ENCODE measurements at regions not wholly inside any gene's neighbourhood (a gene's known extent, or its start where the extent isn't known, plus 50 kb on each side); places are given as distances from the start of the nearest gene placed in this dataset.

DNA sequence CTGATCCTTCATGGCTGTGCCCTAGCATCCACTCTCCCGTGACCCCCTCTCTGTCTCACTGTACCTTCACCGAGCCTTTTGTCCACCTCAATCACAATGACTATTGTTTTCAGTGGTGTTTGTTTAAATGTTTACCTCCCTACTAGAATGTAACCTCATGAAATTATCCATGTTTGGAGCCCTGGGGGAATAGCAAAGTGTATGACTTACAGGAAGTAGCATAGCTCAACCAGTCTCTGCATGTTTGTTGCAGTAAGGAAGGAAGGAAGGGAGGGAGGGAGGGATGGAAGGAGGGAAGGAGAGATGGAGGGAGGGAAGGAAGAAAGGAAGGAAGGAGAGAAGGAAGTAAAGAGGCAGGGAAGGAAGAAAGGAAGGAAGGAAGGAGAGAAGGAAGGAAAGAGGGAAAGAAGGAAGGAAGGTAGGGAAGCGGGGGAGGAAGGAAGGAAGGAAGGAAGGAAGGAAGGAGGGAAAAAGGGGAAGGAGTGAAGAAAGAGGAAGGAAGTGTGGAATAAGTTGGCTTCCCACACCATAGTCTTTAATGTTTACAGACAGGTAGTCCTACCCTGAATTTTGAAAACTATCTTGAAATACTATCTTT, 421.4 kb downstream of the COG6 start:
- TF ChIP-seq, protein P1, sequence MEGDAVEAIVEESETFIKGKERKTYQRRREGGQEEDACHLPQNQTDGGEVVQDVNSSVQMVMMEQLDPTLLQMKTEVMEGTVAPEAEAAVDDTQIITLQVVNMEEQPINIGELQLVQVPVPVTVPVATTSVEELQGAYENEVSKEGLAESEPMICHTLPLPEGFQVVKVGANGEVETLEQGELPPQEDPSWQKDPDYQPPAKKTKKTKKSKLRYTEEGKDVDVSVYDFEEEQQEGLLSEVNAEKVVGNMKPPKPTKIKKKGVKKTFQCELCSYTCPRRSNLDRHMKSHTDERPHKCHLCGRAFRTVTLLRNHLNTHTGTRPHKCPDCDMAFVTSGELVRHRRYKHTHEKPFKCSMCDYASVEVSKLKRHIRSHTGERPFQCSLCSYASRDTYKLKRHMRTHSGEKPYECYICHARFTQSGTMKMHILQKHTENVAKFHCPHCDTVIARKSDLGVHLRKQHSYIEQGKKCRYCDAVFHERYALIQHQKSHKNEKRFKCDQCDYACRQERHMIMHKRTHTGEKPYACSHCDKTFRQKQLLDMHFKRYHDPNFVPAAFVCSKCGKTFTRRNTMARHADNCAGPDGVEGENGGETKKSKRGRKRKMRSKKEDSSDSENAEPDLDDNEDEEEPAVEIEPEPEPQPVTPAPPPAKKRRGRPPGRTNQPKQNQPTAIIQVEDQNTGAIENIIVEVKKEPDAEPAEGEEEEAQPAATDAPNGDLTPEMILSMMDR (optimal IDR thresholded peaks at IDR 0.05 in 1 of 3, IDR thresholded peaks at IDR 0.05 in 1 of 3, conservative IDR thresholded peaks at IDR 0.05 in 1 of 3; ENCODE audit: extremely low read depth in 1 of 3, insufficient read depth in 2 of 3, low read length in 3 of 3), result no peak
- no peak for TF ChIP-seq EZH2 (IDR thresholded peaks at IDR 0.05; ENCODE audit: low read length)

All from keratinocyte (primary cell).